Suprapubic skin (tissue), 4 donors: ENCODE measurements at regions not wholly inside any gene's neighbourhood (a gene's known extent, or its start where the extent isn't known, plus 50 kb on each side); places are given as distances from the start of the nearest gene placed in this dataset.

Experiments
- DNase-seq, 2 donors: peaks; one replicate each; pipeline ENCODE4 v3.0.0-alpha.2; 2019; ENCODE audit warnings: low spot score in 2 of 2
- H3K27ac ChIP-seq: fragments of 200-600 bp; sonication (generic); one replicate; pipeline ENCODE4 v1.5.1; 2019
- H3K27me3 ChIP-seq: fragments of 200-600 bp; sonication (generic); one replicate; pipeline ENCODE4 v1.5.1; 2019
- H3K36me3 ChIP-seq: fragments of 200-600 bp; sonication (generic); one replicate; pipeline ENCODE4 v1.5.1; 2019
- H3K4me1 ChIP-seq: fragments of 200-600 bp; sonication (generic); one replicate; pipeline ENCODE4 v1.5.1; 2019
- H3K4me3 ChIP-seq: fragments of 200-600 bp; sonication (generic); one replicate; pipeline ENCODE4 v1.5.1; 2019; ENCODE audit warnings: mild to moderate bottlenecking
- H3K9me3 ChIP-seq: fragments of 200-600 bp; sonication (generic); one replicate; pipeline ENCODE4 v1.5.1; 2019
- CTCF ChIP-seq, 2 donors: fragments of 200-600 bp in 1 of 2; fragments of 450-650 bp in 1 of 2; sonication (generic) in 1 of 2; IDR thresholded peaks; one replicate each; pipeline ENCODE4 v1.5.1; 2016 to 2019; ENCODE audit warnings: antibody characterized with exemption in 2 of 2, mild to moderate bottlenecking in 1 of 2, moderate library complexity in 1 of 2
- EP300 ChIP-seq: sonication (generic); formaldehyde crosslinking; IDR thresholded peaks from one replicate; pipeline ENCODE4 v1.6.1; 2017; ENCODE audit warnings: antibody characterized with exemption
- POLR2A ChIP-seq, 2 donors: fragments of 450-650 bp; IDR thresholded peaks; one replicate each; pipeline ENCODE4 v1.6.1; 2017; ENCODE audit warnings: antibody characterized with exemption in 2 of 2, mild to moderate bottlenecking in 2 of 2, moderate library complexity in 2 of 2
- POLR2AphosphoS5 ChIP-seq, 3 donors: sonication (generic); formaldehyde crosslinking; IDR thresholded peaks; one replicate each; pipeline ENCODE4 v1.6.1; 2017; ENCODE audit warnings: antibody characterized with exemption in 3 of 3
- WGBS: methylation state at CpG from one replicate; pipeline ENCODE4 v1.1.5; 2018; 5-methylcytosine and 5-hydroxymethylcytosine counted together

DNA sequence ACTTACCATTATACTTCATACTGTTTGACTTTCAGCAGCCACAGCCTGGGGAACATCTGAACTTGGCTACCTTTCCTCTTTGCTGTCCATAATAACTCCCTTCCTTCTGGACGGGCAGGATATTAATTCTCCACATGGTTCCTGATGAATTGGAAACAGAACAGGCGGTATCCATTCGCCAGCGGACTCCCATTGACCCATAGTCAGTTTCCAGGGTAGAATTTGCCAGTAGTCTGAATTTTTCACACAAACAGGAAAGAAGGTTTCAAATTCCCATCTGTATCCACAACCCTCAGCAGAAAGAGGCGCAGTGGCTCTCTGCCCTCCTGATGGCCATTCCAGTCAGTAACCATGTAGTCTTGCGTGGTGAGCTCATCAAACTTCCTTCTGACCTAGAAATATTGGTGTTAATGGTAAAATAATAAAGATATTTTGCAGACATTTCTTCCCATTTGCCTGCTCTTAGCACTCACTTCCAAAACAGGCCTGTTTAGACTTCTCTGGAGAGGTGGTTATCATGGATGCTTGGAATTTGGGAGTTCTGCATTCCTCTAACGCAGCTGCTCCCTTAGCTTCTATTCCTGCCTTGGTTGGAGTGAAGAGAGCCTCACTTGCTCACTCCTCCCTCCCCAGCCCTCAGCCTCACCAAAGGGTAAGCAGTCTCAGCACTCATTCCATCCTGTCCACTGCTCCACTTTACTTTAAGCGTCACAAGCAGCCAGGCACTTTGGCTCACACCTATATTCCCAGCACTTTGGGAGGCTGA lies 75.0 kb upstream of the OXGR1 start:
- Histone ChIP-seq H3K27ac (no peak overlapping the region), H3K9me3 (peaks cover 1% of the 10 kb centered on the region), H3K4me3 (no peak overlapping the region), H3K27me3 (no peaks in the 10 kb centered on the region), H3K36me3 (no peaks in the 10 kb centered on the region), H3K4me1 (no peaks in the 10 kb centered on the region)
- 84% methylated on average over 8 of the region's 8 CpGs for WGBS
- no peak for TF ChIP-seq POLR2AphosphoS5 (IDR thresholded peaks at IDR 0.05)
- no peak for TF ChIP-seq POLR2A (IDR thresholded peaks at IDR 0.05)
- no peak for TF ChIP-seq EP300
- DNase-seq = no peak

GRCh38 chr13:97072297-97072696 lies 78.0 kb upstream of the OXGR1 start:
- Histone ChIP-seq H3K36me3 (no peaks in the 10 kb centered on the region), H3K27ac (no peak overlapping the region), H3K4me3 (no peak overlapping the region), H3K4me1 (no peaks in the 10 kb centered on the region), H3K9me3 (peaks cover 6% of the 10 kb centered on the region), H3K27me3 (no peaks in the 10 kb centered on the region)
- 46% methylated on average over 2 of the region's 2 CpGs for WGBS
- TF ChIP-seq POLR2A (IDR thresholded peaks at IDR 0.05) = no peak
- no peak for TF ChIP-seq EP300
- TF ChIP-seq POLR2AphosphoS5 (IDR thresholded peaks at IDR 0.05) = no peak
- no peak for TF ChIP-seq CTCF (IDR thresholded peaks at IDR 0.05)
- no peak for DNase-seq

DNA sequence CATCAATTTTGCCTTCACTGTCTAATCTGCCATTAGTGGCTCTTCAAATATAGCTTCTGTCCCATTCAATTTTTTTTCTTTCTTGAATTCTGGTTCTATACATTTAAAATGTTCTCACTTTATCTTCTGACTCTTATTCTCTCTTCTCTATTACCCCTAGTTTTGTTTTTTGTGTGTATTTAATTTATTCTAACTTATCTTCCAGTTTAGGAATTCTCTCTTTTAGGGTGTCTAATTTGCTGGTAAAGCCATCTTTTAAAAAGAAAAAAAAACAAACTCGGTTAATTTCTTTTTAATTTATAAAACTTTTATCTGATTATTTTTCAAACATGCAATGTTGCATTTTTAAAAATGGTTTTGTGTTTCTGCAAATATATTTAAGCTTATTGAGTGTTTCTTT lies 80.3 kb upstream of the OXGR1 start:
- WGBS = 69% methylated on average over 1 of the region's 1 CpG
- TF ChIP-seq CTCF (IDR thresholded peaks at IDR 0.05) (no peak), POLR2A (IDR thresholded peaks at IDR 0.05) (no peak), POLR2AphosphoS5 (IDR thresholded peaks at IDR 0.05) (no peak), EP300 (no peak)
- no peaks in the 10 kb centered on the region for H3K27me3 ChIP-seq
- H3K4me1 ChIP-seq = no peaks in the 10 kb centered on the region
- H3K9me3 ChIP-seq = peaks cover 6% of the 10 kb centered on the region
- DNase-seq = no peak
- H3K4me3 ChIP-seq = no peak overlapping the region
- no peak overlapping the region for H3K27ac ChIP-seq
- H3K36me3 ChIP-seq = no peaks in the 10 kb centered on the region

DNA sequence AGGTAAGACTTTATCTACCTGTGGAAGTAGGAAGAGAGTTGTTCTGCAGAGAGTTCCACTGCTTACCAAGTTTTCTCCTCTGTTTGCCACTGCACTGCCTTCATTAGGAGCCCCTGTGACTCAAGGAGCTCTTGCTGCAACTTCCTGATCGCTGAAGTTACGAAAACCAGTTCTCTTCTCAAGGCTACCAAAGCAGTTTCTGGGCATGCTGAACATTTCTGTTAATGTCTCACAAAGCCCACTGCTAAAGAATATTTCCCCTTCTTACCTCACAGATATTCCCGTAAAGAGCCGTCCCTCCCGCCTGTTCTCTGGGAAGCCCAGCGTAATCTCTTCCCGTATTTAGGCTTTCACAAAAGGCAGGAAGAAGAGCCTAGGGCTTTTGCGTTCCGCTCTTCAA lies 82.6 kb upstream of the OXGR1 start:
- H3K4me3 ChIP-seq = no peak overlapping the region
- peaks cover 6% of the 10 kb centered on the region for H3K9me3 ChIP-seq
- no peaks in the 10 kb centered on the region for H3K27me3 ChIP-seq
- TF ChIP-seq POLR2A (IDR thresholded peaks at IDR 0.05) (no peak), POLR2AphosphoS5 (IDR thresholded peaks at IDR 0.05) (no peak), EP300 (no peak), CTCF (IDR thresholded peaks at IDR 0.05) (no peak)
- H3K36me3 ChIP-seq = no peaks in the 10 kb centered on the region
- no peak for DNase-seq
- no peaks in the 10 kb centered on the region for H3K4me1 ChIP-seq
- H3K27ac ChIP-seq = no peak overlapping the region
- 74% methylated on average over 9 of the region's 9 CpGs for WGBS

DNA sequence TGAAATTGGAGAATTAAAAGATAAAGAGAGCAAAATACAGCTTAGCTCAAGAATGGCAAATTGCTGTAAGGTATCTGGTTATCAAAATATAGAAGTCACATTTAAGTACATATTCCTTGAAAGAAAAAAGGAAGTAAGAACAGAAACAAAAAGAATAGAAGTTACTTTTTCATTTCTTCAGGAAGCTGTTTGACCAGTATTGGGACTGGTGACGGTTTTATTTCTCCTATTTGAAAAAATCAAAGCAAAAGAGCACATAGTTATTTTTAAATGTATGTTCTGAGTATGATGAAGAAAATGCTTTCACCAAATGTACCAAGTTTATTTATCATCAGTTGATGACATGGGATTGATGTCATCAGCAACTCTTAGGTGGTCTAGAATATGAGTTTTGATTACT lies 83.1 kb upstream of the OXGR1 start:
- WGBS = 54% methylated on average over 1 of the region's 1 CpG
- Histone ChIP-seq H3K27ac (no peak overlapping the region), H3K27me3 (no peaks in the 10 kb centered on the region), H3K4me1 (no peaks in the 10 kb centered on the region), H3K4me3 (no peak overlapping the region), H3K36me3 (no peaks in the 10 kb centered on the region), H3K9me3 (peaks cover 6% of the 10 kb centered on the region)
- TF ChIP-seq POLR2AphosphoS5 (IDR thresholded peaks at IDR 0.05) (no peak), POLR2A (IDR thresholded peaks at IDR 0.05) (no peak), CTCF (IDR thresholded peaks at IDR 0.05) (no peak), EP300 (no peak)
- DNase-seq = no peak
